Neural progenitor cell (in vitro differentiated cells): ENCODE measurements at regions not wholly inside any gene's neighbourhood (a gene's known extent, or its start where the extent isn't known, plus 50 kb on each side); places are given as distances from the start of the nearest gene placed in this dataset.

Experiments used
- DNase-seq: peaks from one replicate; pipeline ENCODE4 v3.0.0-alpha.2; 2016; ENCODE audit warnings: low spot score
- H2AFZ ChIP-seq: fragments of 200-600 bp; sonication (generic); replicated peaks from 2 replicates; pipeline ENCODE4 v1.6.1; 2016; ENCODE audit warnings: antibody characterized with exemption
- H3F3A ChIP-seq: fragments of 200-600 bp; sonication (generic); 2 replicates; pipeline ENCODE4 v1.6.1; 2016; ENCODE audit warnings: antibody characterized with exemption, low read depth
- H3K27ac ChIP-seq: fragments of 200-600 bp; sonication (generic); 2 replicates; pipeline ENCODE4 v1.5.1; 2016; ENCODE audit warnings: mild to moderate bottlenecking
- H3K27me3 ChIP-seq: fragments of 200-600 bp; sonication (generic); 2 replicates; pipeline ENCODE4 v1.6.1; 2016; ENCODE audit warnings: mild to moderate bottlenecking, moderate library complexity
- H3K36me3 ChIP-seq: fragments of 200-600 bp; sonication (generic); 2 replicates; pipeline ENCODE4 v1.5.1; 2016
- H3K4me1 ChIP-seq: fragments of 200-600 bp; sonication (generic); 2 replicates; pipeline ENCODE4 v1.6.1; 2016; ENCODE audit warnings: mixed run types
- H3K4me2 ChIP-seq: fragments of 200-600 bp; sonication (generic); 2 replicates; pipeline ENCODE4 v1.6.1; 2016
- H3K4me3 ChIP-seq: fragments of 200-600 bp; sonication (generic); 2 replicates; pipeline ENCODE4 v1.5.1; 2016
- H3K79me2 ChIP-seq: fragments of 200-600 bp; sonication (generic); 2 replicates; pipeline ENCODE4 v1.6.1; 2016; ENCODE audit warnings: low read depth
- H3K9ac ChIP-seq: fragments of 200-600 bp; sonication (generic); 2 replicates; pipeline ENCODE4 v1.6.1; 2016
- H3K9me3 ChIP-seq: fragments of 200-600 bp; sonication (generic); 2 replicates; pipeline ENCODE4 v1.5.1; 2016; ENCODE audit warnings: low read depth
- H4K20me1 ChIP-seq: fragments of 200-600 bp; sonication (generic); 2 replicates; pipeline ENCODE4 v1.6.1; 2016; ENCODE audit warnings: low read depth
- H3K27ac Mint-ChIP-seq: 3 replicates; pipeline ENCODE4 v1.8.0; 2021; ENCODE audit warnings: mixed read lengths
- H3K27me3 Mint-ChIP-seq: 2 replicates; pipeline ENCODE4 v1.8.0; 2022; ENCODE audit warnings: low read depth, mild to moderate bottlenecking, inconsistent platforms, moderate library complexity, mixed read lengths; ENCODE audit not compliant: insufficient read depth
- H3K36me3 Mint-ChIP-seq: 3 replicates; pipeline ENCODE4 v1.8.0; 2021; ENCODE audit warnings: mixed read lengths
- H3K4me1 Mint-ChIP-seq: 3 replicates; pipeline ENCODE4 v1.8.0; 2021; ENCODE audit warnings: mixed read lengths
- H3K4me3 Mint-ChIP-seq: 3 replicates; pipeline ENCODE4 v1.8.0; 2021; ENCODE audit warnings: mild to moderate bottlenecking, moderate library complexity, mixed read lengths
- H3K9me3 Mint-ChIP-seq: 3 replicates; pipeline ENCODE4 v1.8.0; 2020; ENCODE audit warnings: mixed read lengths
- EZH2 ChIP-seq: fragments of 200-600 bp; sonication (generic); IDR thresholded peaks from 2 replicates; pipeline ENCODE4 v1.6.1; 2017; ENCODE audit warnings: antibody characterized with exemption, mild to moderate bottlenecking, moderate library complexity
- EZH2phosphoT487 ChIP-seq: fragments of 200-600 bp; sonication (generic); IDR thresholded peaks from 2 replicates; pipeline ENCODE4 v1.6.1; 2017; ENCODE audit warnings: antibody characterized with exemption
- TF ChIP-seq, protein P1 (sequence below): fragments of 200-600 bp; sonication (generic); IDR thresholded peaks from 2 replicates; pipeline ENCODE4 v1.5.1; 2017; ENCODE audit warnings: antibody characterized with exemption, mild to moderate bottlenecking

DNA sequence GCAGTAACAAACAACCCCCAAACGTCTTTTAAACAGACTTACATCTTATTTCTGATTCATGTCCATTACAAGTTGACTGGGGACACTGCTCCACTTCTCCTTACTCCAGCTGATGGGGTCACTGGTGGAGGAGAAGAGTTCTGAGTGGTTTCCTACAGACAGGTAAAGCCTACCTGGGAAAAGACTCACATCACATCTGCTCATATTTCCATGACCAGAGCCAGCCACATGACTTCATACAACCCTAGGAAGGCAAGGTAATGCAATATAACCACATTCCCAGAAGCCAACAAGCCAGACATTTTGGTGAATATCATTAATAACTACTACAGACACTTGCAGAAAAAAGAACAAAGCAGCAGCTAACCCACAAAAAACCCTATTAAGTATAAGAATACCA is 90.5 kb upstream of the IRX6 start:
- Histone ChIP-seq H3F3A (no peaks in the 10 kb centered on the region), H3K27me3 (no peaks in the 10 kb centered on the region), H4K20me1 (no peaks in the 10 kb centered on the region), H3K4me1 (no peaks in the 10 kb centered on the region), H3K4me2 (no peak overlapping the region), H3K4me3 (no peak overlapping the region), H2AFZ (no peak overlapping the region), H3K9ac (no peak overlapping the region), H3K36me3 (no peaks in the 10 kb centered on the region), H3K9me3 (no peaks in the 10 kb centered on the region), H3K27ac (no peak overlapping the region), H3K79me2 (no peaks in the 10 kb centered on the region)
- Mint-ChIP-seq H3K36me3 (no peaks in the 10 kb centered on the region), H3K27me3 (no peaks in the 10 kb centered on the region), H3K9me3 (no peaks in the 10 kb centered on the region), H3K27ac (no peak overlapping the region), H3K4me1 (no peaks in the 10 kb centered on the region), H3K4me3 (no peak overlapping the region)
- no peak for DNase-seq
- TF ChIP-seq EZH2, result no peak
- no peak for TF ChIP-seq EZH2phosphoT487
- TF ChIP-seq, protein P1, sequence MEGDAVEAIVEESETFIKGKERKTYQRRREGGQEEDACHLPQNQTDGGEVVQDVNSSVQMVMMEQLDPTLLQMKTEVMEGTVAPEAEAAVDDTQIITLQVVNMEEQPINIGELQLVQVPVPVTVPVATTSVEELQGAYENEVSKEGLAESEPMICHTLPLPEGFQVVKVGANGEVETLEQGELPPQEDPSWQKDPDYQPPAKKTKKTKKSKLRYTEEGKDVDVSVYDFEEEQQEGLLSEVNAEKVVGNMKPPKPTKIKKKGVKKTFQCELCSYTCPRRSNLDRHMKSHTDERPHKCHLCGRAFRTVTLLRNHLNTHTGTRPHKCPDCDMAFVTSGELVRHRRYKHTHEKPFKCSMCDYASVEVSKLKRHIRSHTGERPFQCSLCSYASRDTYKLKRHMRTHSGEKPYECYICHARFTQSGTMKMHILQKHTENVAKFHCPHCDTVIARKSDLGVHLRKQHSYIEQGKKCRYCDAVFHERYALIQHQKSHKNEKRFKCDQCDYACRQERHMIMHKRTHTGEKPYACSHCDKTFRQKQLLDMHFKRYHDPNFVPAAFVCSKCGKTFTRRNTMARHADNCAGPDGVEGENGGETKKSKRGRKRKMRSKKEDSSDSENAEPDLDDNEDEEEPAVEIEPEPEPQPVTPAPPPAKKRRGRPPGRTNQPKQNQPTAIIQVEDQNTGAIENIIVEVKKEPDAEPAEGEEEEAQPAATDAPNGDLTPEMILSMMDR, result no peak

DNA sequence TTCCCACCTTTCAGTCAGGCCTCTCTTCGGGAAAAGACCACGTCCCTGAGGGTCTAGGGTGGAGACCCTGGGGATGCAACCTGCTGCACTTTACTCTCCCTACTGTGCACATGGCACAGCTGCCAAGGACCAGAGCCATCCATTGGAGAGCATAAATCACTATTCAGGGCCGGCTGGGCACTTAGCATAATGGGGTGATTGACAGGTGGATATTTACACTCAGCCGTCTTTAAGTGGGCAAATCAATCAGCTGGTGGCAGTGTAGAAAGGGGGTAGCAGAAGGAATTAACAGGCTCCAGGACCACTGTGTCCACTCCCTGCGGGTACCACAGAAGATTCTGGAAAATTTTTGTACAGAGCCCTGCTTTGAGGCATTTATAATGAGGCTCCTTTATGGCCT is 87.3 kb upstream of the IRX6 start:
- no peak overlapping the region for H3K4me2 ChIP-seq
- H3K27me3 Mint-ChIP-seq, result no peaks in the 10 kb centered on the region
- no peak overlapping the region for H2AFZ ChIP-seq
- peaks cover 12% of the 10 kb centered on the region for H3F3A ChIP-seq
- H3K4me3 ChIP-seq, result no peak overlapping the region
- H3K36me3 Mint-ChIP-seq, result no peaks in the 10 kb centered on the region
- H3K36me3 ChIP-seq, result no peaks in the 10 kb centered on the region
- H3K4me3 Mint-ChIP-seq, result no peak overlapping the region
- H3K27ac Mint-ChIP-seq, result no peak overlapping the region
- no peak overlapping the region for H3K27ac ChIP-seq
- H3K9me3 ChIP-seq, result no peaks in the 10 kb centered on the region
- no peaks in the 10 kb centered on the region for H3K9me3 Mint-ChIP-seq
- H3K4me1 ChIP-seq, result peaks cover 5% of the 10 kb centered on the region
- no peaks in the 10 kb centered on the region for H3K27me3 ChIP-seq
- TF ChIP-seq EZH2, result no peak
- TF ChIP-seq EZH2phosphoT487, result no peak
- TF ChIP-seq, protein P1, result no peak
- no peak for DNase-seq
- H4K20me1 ChIP-seq, result no peaks in the 10 kb centered on the region
- no peak overlapping the region for H3K9ac ChIP-seq
- no peaks in the 10 kb centered on the region for H3K4me1 Mint-ChIP-seq
- no peaks in the 10 kb centered on the region for H3K79me2 ChIP-seq

DNA sequence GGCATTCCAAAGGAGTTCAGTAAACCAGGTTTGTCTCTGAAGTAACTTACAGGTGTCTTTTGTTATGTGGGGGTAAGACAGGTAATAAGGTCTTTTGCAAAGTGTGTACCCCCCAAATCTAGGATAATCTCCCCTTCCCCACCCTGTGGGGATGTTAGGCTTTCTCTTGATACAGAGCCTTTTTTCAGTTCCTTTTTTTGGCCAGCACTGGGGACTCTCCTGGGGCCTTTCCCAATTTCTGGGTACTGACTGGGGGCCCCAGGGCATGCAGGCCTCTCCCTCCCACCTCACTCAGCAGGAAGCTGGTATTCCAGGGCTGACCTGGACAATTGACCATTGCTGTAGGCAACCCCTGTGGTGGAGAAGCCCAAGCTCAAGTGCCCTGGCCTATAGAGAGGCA is 84.3 kb upstream of the IRX6 start:
- no peak overlapping the region for H3K4me3 ChIP-seq
- H3K9ac ChIP-seq, result no peak overlapping the region
- H3K36me3 ChIP-seq, result no peaks in the 10 kb centered on the region
- H3K27ac ChIP-seq, result no peak overlapping the region
- TF ChIP-seq EZH2 (no peak), EZH2phosphoT487 (no peak)
- TF ChIP-seq, protein P1, result no peak
- Mint-ChIP-seq H3K4me3 (no peak overlapping the region), H3K27ac (no peak overlapping the region), H3K4me1 (no peaks in the 10 kb centered on the region), H3K36me3 (no peaks in the 10 kb centered on the region), H3K9me3 (no peaks in the 10 kb centered on the region), H3K27me3 (peaks cover 10% of the 10 kb centered on the region)
- no peaks in the 10 kb centered on the region for H3K27me3 ChIP-seq
- H4K20me1 ChIP-seq, result no peaks in the 10 kb centered on the region
- H2AFZ ChIP-seq, result no peak overlapping the region
- no peak overlapping the region for H3K4me2 ChIP-seq
- DNase-seq, result no peak
- H3K9me3 ChIP-seq, result no peaks in the 10 kb centered on the region
- peaks cover 12% of the 10 kb centered on the region for H3F3A ChIP-seq
- peaks cover 5% of the 10 kb centered on the region for H3K4me1 ChIP-seq
- H3K79me2 ChIP-seq, result no peaks in the 10 kb centered on the region

DNA sequence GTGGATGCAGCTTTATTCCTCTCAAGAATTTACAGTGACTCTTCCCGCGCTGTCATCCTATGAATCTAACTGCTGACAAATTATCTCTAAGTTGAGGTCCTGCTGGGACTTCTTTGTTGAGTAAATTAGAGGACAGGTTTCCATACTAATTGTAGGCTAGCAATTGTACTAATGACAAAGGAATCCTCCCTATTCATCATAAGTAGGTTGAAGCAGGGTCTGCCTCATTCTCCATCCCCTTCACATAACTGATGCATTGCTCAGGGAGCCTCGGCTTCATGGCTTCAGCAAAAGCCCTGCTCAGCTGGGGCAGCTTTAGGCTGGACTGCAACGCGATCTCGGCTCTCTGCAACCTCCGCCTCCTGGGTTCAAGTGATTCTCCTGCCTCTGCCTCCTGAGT is 83.1 kb upstream of the IRX6 start:
- H3K27me3 Mint-ChIP-seq, result peaks cover 10% of the 10 kb centered on the region

More for the DNA sequence above, 83.1 kb upstream of the IRX6 start:
- DNase-seq, result peak; percentile 42
- no peaks in the 10 kb centered on the region for H3K4me1 Mint-ChIP-seq
- no peaks in the 10 kb centered on the region for H3K9me3 Mint-ChIP-seq
- peaks cover 5% of the 10 kb centered on the region for H3K4me1 ChIP-seq
- H3K9me3 ChIP-seq, result no peaks in the 10 kb centered on the region
- H3K79me2 ChIP-seq, result no peaks in the 10 kb centered on the region
- H3K36me3 ChIP-seq, result no peaks in the 10 kb centered on the region
- no peaks in the 10 kb centered on the region for H3K36me3 Mint-ChIP-seq
- peak; percentile 35 for TF ChIP-seq EZH2phosphoT487
- TF ChIP-seq, protein P1, result no peak
- no peaks in the 10 kb centered on the region for H3K27me3 ChIP-seq
- H3K4me3 Mint-ChIP-seq, result no peak overlapping the region
- H3K9ac ChIP-seq, result no peak overlapping the region
- H4K20me1 ChIP-seq, result no peaks in the 10 kb centered on the region
- H3F3A ChIP-seq, result peaks cover 12% of the 10 kb centered on the region
- H3K27ac Mint-ChIP-seq, result no peak overlapping the region
- H3K4me3 ChIP-seq, result no peak overlapping the region
- H2AFZ ChIP-seq, result no peak overlapping the region
- H3K27ac ChIP-seq, result no peak overlapping the region
- no peak overlapping the region for H3K4me2 ChIP-seq
